K562 (cell line): ENCODE measurements at regions not wholly inside any gene's neighbourhood (a gene's known extent, or its start where the extent isn't known, plus 50 kb on each side); places are given as distances from the start of the nearest gene placed in this dataset.
"Not testable (repeated sequence)": the region's sequence is repeated elsewhere in the genome, so short reads cannot be mapped to it uniquely, and the experiment has no call there.

ENCODE experiments used
- ATAC-seq: fragments of 200-7000 bp; cut with Tn5 transposase; 3 replicates; pipeline ENCODE4 v1.9.1; 2020; ENCODE audit warnings: moderate library complexity
- BruUV-seq: library from RNA; stranded (reverse); fragments of 400-500 nt; replicated peaks from 2 replicates; lab custom pipeline; 2021; lab: Mats Ljungman, UMichigan
- CTCF ChIA-PET: fragments of 300-600 bp; formaldehyde crosslinking; extraction: SDS; loops from one replicate; lab custom pipeline; 2021; ENCODE audit warnings: low intra/inter-chr PET ratio; lab: Yijun Ruan, JAX
- POLR2A ChIA-PET: fragments of 300-600, 350-650 bp; sonication (Branson Sonifier 250); formaldehyde crosslinking; extraction: SDS; loops from one replicate; lab custom pipeline; 2021; ENCODE audit warnings: antibody characterized with exemption, inconsistent platforms; lab: Yijun Ruan, JAX
- DNase-seq, 4 experiments: peaks; one replicate each; pipeline versions ENCODE4 v3.0.0 to v3.0.0-alpha.2; 2011 to 2018; ENCODE audit warnings: low spot score in 3 of 4, mixed read lengths in 3 of 4; ENCODE audit errors: extremely low read depth in 1 of 4
- FAIRE-seq: peaks from 2 replicates; lab custom pipeline; 2011; peaks lifted over from hg19 to GRCh38; lab: Jason Lieb, UNC
- H2AFZ ChIP-seq: 2 replicates; pipeline ENCODE4 v1.6.0; 2011; ENCODE audit warnings: low read depth, low read length, control low read depth, inconsistent platforms
- H3K27ac ChIP-seq: fragments of 200-600 bp; 3 replicates; pipeline ENCODE4 v1.8.0; 2011; ENCODE audit warnings: low read depth, mild to moderate bottlenecking, control low read depth, inconsistent platforms, low read length, moderate library complexity, mixed read lengths; ENCODE audit errors: extremely low read depth
- H3K27me3 ChIP-seq, 2 experiments: fragments of 300-600 bp in 1 of 2; 2 replicates in 1 of 2; 3 replicates in 1 of 2; pipeline versions ENCODE4 v1.6.0 to v1.8.0; 2011; ENCODE audit warnings: inconsistent platforms in 2 of 2, low read length in 2 of 2, mild to moderate bottlenecking in 1 of 2, mixed read lengths in 1 of 2, moderate library complexity in 1 of 2; ENCODE audit not compliant: control insufficient read depth in 2 of 2, insufficient read depth in 2 of 2
- H3K36me3 ChIP-seq: fragments of 300-600 bp; 3 replicates; pipeline ENCODE4 v1.8.0; 2011; ENCODE audit warnings: mild to moderate bottlenecking, low read length, inconsistent platforms; ENCODE audit not compliant: control insufficient read depth, insufficient read depth
- H3K4me1 ChIP-seq, 2 experiments: fragments of 200-600 bp in 1 of 2; replicated peaks in 1 of 2; 2 replicates in 1 of 2; 3 replicates in 1 of 2; pipeline versions ENCODE4 v1.5.1 to v1.8.0; 2011; ENCODE audit warnings: inconsistent platforms in 2 of 2, low read length in 2 of 2, mild to moderate bottlenecking in 1 of 2, mixed read lengths in 1 of 2, moderate library complexity in 1 of 2; ENCODE audit not compliant: control insufficient read depth in 2 of 2, insufficient read depth in 2 of 2
- H3K4me2 ChIP-seq: 2 replicates; pipeline ENCODE4 v1.6.1; 2011; ENCODE audit warnings: low read length, control low read depth, inconsistent platforms, mixed read lengths; ENCODE audit not compliant: insufficient read depth
- H3K4me3 ChIP-seq: fragments of 200-600 bp; sonication (generic), shearing (Covaris generic); 2 replicates; pipeline ENCODE4 v1.5.1; 2016; ENCODE audit warnings: control low read depth, inconsistent platforms
- H3K79me2 ChIP-seq: fragments of 200-600 bp; 3 replicates; pipeline ENCODE4 v1.8.0; 2011; ENCODE audit warnings: low read length, inconsistent platforms; ENCODE audit not compliant: control insufficient read depth, insufficient read depth
- H3K9ac ChIP-seq, 2 experiments: 2 replicates each; pipeline versions ENCODE4 v1.6.0 to v1.6.1; 2011; ENCODE audit warnings: low read depth in 2 of 2, low read length in 2 of 2, control low read depth in 1 of 2, inconsistent platforms in 1 of 2, mild to moderate bottlenecking in 1 of 2, mixed read lengths in 1 of 2; ENCODE audit not compliant: insufficient read depth in 1 of 2
- H3K9me1 ChIP-seq: one replicate; pipeline ENCODE4 v1.6.0; 2011; ENCODE audit warnings: inconsistent platforms, mild to moderate bottlenecking, low read length, moderate library complexity; ENCODE audit not compliant: control insufficient read depth, insufficient read depth
- H3K9me3 ChIP-seq: replicated peaks from 2 replicates; pipeline ENCODE4 v1.5.1; 2011; ENCODE audit warnings: low read depth, low read length, inconsistent platforms; ENCODE audit not compliant: control insufficient read depth, insufficient read depth
- H4K20me1 ChIP-seq: replicated peaks from 2 replicates; pipeline ENCODE4 v1.6.1; 2011; ENCODE audit warnings: low read length, inconsistent platforms, mixed read lengths; ENCODE audit not compliant: control insufficient read depth, insufficient read depth
- WGBS: fragments of 100-300 bp; shearing (Covaris generic); methylation state at CpG from one replicate; pipeline ENCODE4 v1.1.6; 2016; ENCODE audit warnings: low coverage, mixed read lengths; ENCODE audit not compliant: insufficient coverage; ENCODE audit errors: missing lambda C conversion rate; 5-methylcytosine and 5-hydroxymethylcytosine counted together
- in situ Hi-C: fragments of 300-500 bp; cut with MboI; formaldehyde crosslinking; loops from 4 replicates; pipeline ENCODE4 v1.15.0; 2018; ENCODE audit warnings: inconsistent platforms, mixed read lengths
- intact Hi-C: fragments of 100-400 bp; cut with micrococcal nuclease; formaldehyde crosslinking; loops from 2 replicates; pipeline ENCODE4 v1.14.2; 2022

DNA sequence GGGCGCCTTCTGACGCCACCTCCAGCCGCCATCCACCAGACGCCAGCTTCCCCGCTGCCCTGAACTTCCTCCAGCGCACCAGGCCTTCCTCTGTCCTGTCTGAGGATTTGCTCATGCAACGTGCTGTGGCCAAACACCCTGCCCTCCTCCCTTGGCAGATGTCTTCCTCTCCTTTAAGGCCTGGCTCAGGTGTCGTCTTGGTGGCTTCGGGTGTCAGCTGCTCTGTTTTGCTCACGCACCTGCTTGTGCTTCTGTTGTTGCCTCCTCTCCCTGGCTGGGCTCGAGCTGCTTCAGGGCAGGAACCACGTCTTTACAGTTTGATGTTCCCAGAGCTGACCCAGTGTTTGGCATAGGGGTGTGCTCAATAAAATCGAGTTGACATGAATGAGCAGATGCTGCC, 87.7 kb upstream of the PZP start:
- H4K20me1 ChIP-seq, in situ Hi-C loops, H3K9me1 ChIP-seq, H2AFZ ChIP-seq, H3K27ac ChIP-seq, H3K27me3 ChIP-seq, BruUV-seq, DNase-seq, CTCF ChIA-PET, H3K4me2 ChIP-seq, H3K79me2 ChIP-seq, FAIRE-seq, H3K4me1 ChIP-seq, H3K4me3 ChIP-seq, ATAC-seq, H3K36me3 ChIP-seq, intact Hi-C loops, H3K9me3 ChIP-seq, POLR2A ChIA-PET, H3K9ac ChIP-seq: not testable (repeated sequence)
- WGBS = 60% methylated on average over 1 of the region's 13 CpGs

DNA sequence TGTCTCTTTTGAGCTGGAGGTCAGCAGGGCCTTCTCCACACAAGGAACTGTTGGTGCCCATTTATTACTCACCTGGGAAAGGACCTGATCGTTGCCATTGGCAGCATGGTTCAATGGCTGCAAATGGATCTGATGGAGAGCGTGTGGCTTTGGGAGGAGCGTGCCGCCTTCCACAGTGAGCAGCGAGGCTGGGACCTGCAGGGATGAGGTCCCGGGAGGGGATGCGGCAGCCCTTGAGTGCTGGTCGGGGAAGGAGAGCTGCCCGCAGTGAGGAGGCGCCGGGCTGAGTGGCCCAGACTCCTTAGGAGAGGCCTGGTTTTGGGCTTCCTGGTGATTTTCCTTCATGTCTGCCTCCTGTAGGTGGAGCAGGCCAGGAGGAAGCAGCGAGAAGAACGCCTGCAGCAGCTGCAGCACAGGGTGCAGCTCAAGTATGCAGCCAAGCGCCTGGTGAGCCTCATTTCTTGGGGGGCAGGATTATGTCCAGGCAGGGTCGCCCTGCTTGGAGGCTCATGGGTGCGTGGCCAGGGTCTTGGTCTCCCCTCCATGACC, 86.0 kb upstream of the PZP start:
- H3K9me3 ChIP-seq, BruUV-seq, H2AFZ ChIP-seq, H3K27me3 ChIP-seq, H4K20me1 ChIP-seq, H3K36me3 ChIP-seq, H3K27ac ChIP-seq, H3K4me3 ChIP-seq, in situ Hi-C loops, H3K4me2 ChIP-seq, POLR2A ChIA-PET, H3K4me1 ChIP-seq, intact Hi-C loops, CTCF ChIA-PET, H3K79me2 ChIP-seq, ATAC-seq, DNase-seq, H3K9me1 ChIP-seq, FAIRE-seq, H3K9ac ChIP-seq: not testable (repeated sequence)
- 95% methylated on average over 3 of the region's 16 CpGs for WGBS

DNA sequence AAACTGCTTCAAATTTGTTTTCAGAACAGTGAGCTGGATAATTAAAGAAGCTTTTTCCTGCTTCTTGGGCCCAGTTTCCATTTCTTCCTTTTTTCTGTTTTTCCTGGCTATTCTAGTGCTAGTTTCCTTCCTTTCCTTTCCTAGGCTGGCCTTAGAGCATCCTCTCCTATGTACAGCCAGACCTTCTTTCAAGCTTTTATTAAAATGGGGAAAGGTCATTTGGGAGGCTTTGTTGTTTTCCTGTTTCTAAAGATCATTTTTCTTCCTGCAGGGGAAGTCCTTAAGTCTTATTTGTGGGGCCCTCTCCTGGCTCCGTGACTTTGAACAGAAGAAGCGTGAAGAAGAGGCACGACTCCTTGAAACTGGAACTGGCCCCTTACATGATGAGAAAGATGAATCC, 85.2 kb upstream of the PZP start:
- WGBS = no CpG with 5 or more reads among the region's 3 CpGs
- FAIRE-seq, ATAC-seq: not testable (repeated sequence)

GRCh38 chr12:9289984-9290383, 81.8 kb upstream of the PZP start:
- H3K9me3 ChIP-seq, BruUV-seq, H3K4me2 ChIP-seq, POLR2A ChIA-PET, H4K20me1 ChIP-seq, H3K9me1 ChIP-seq, ATAC-seq, H3K4me1 ChIP-seq, FAIRE-seq, H3K36me3 ChIP-seq, CTCF ChIA-PET, H3K79me2 ChIP-seq, in situ Hi-C loops, H3K27ac ChIP-seq, DNase-seq, intact Hi-C loops, H3K9ac ChIP-seq, H2AFZ ChIP-seq, H3K27me3 ChIP-seq, H3K4me3 ChIP-seq: not testable (repeated sequence)
- WGBS = no CpG with 5 or more reads among the region's 5 CpGs

More for the DNA sequence above, 85.2 kb upstream of the PZP start:
- in situ Hi-C loops, H3K36me3 ChIP-seq, H3K9me1 ChIP-seq, CTCF ChIA-PET, H3K4me2 ChIP-seq, H3K4me1 ChIP-seq, intact Hi-C loops, H2AFZ ChIP-seq, H4K20me1 ChIP-seq, POLR2A ChIA-PET, H3K27ac ChIP-seq, H3K4me3 ChIP-seq, BruUV-seq, H3K79me2 ChIP-seq, H3K9ac ChIP-seq, H3K9me3 ChIP-seq, H3K27me3 ChIP-seq, DNase-seq: not testable (repeated sequence)
